HCT116 (cell line): ENCODE measurements at regions not wholly inside any gene's neighbourhood (a gene's known extent, or its start where the extent isn't known, plus 50 kb on each side); places are given as distances from the start of the nearest gene placed in this dataset.

ENCODE experiments used
- ATAC-seq: fragments of 200-7000 bp; cut with Tn5 transposase; 2 replicates; pipeline ENCODE4 v1.9.1; 2020; ENCODE audit warnings: mild to moderate bottlenecking, moderate library complexity
- BruUV-seq: library from RNA; stranded (reverse); fragments of 400-500 nt; replicated peaks from 2 replicates; lab custom pipeline; 2021; lab: Mats Ljungman, UMichigan
- CTCF ChIA-PET: fragments of 300-600 bp; sonication (Branson Sonifier 250); formaldehyde crosslinking; loops from one replicate; lab custom pipeline; 2021; ENCODE audit warnings: antibody characterized with exemption; lab: Charles Lee
- POLR2A ChIA-PET: fragments of 300-600, 350-600 bp; sonication (Branson Sonifier 250); formaldehyde crosslinking; loops from one replicate; lab custom pipeline; 2021; ENCODE audit warnings: antibody characterized with exemption; lab: Charles Lee
- RAD21 ChIA-PET, 2 experiments: fragments of 300-600 bp; sonication (Branson Sonifier 250); formaldehyde crosslinking; loops; one replicate each; lab custom pipeline; 2023; ENCODE audit warnings: low total read pairs in 2 of 2; ENCODE audit not compliant: uncharacterized antibody in 2 of 2, unreplicated experiment in 2 of 2, low non-redundant PET in 1 of 2; lab: Charles Lee
- DNase-seq: peaks from one replicate; pipeline ENCODE4 v3.0.0-alpha.2; 2010; ENCODE audit warnings: low read depth, low spot score
- H2AFZ ChIP-seq: fragments of 200-600 bp; shearing (Covaris generic), sonication (generic); 2 replicates; pipeline ENCODE4 v1.6.1; 2017; ENCODE audit warnings: low read depth, mixed run types, mixed read lengths, antibody characterized with exemption, low read length; ENCODE audit not compliant: poor library complexity, severe bottlenecking
- H3K27ac ChIP-seq: 2 replicates; pipeline ENCODE4 v1.5.1; 2012; ENCODE audit warnings: low read depth, low read length
- H3K27me3 ChIP-seq: fragments of 200-600 bp; sonication (generic); 2 replicates; pipeline ENCODE4 v1.6.1; 2016; ENCODE audit warnings: mixed run types, low read length, mixed read lengths; ENCODE audit not compliant: insufficient read depth
- H3K36me3 ChIP-seq, 2 experiments: fragments of 200-500 bp in 1 of 2; fragments of 200-600 bp in 1 of 2; sonication (Bioruptor generic) in 1 of 2; sonication (generic) in 1 of 2; 2 replicates each; pipeline versions ENCODE4 v1.5.1 to v1.6.1; 2014 to 2016; ENCODE audit warnings: low read length in 2 of 2, inconsistent platforms in 1 of 2, mixed read lengths in 1 of 2, mixed run types in 1 of 2; ENCODE audit not compliant: insufficient read depth in 2 of 2, control insufficient read depth in 1 of 2
- H3K4me1 ChIP-seq, 2 experiments: fragments of 200-600 bp in 1 of 2; sonication (generic) in 1 of 2; 2 replicates each; pipeline versions ENCODE4 v1.5.1 to v1.6.1; 2012 to 2017; ENCODE audit warnings: low read length in 2 of 2, inconsistent platforms in 1 of 2, mild to moderate bottlenecking in 1 of 2, mixed read lengths in 1 of 2, mixed run types in 1 of 2, moderate library complexity in 1 of 2; ENCODE audit not compliant: insufficient read depth in 2 of 2, control insufficient read depth in 1 of 2
- H3K4me2 ChIP-seq: fragments of 200-600 bp; sonication (generic); 2 replicates; pipeline ENCODE4 v1.6.1; 2017; ENCODE audit warnings: mixed run types, low read length, mixed read lengths
- H3K4me3 ChIP-seq, 2 experiments: fragments of 200-600 bp in 1 of 2; sonication (generic) in 1 of 2; replicated peaks in 1 of 2; 2 replicates each; pipeline ENCODE4 v1.5.1; 2011 to 2016; ENCODE audit warnings: low read length in 2 of 2, control low read depth in 1 of 2, low read depth in 1 of 2, mild to moderate bottlenecking in 1 of 2, mixed read lengths in 1 of 2, mixed run types in 1 of 2
- H3K79me2 ChIP-seq: fragments of 200-600 bp; sonication (generic); 2 replicates; pipeline ENCODE4 v1.6.1; 2017; ENCODE audit warnings: mild to moderate bottlenecking, mixed run types, low read length, moderate library complexity, mixed read lengths; ENCODE audit not compliant: insufficient read depth
- H3K9ac ChIP-seq: fragments of 200-600 bp; sonication (generic); 2 replicates; pipeline ENCODE4 v1.6.1; 2016; ENCODE audit warnings: low read length, mixed read lengths
- H3K9me2 ChIP-seq: fragments of 200-600 bp; sonication (generic), shearing (Covaris generic); 2 replicates; pipeline ENCODE4 v1.6.1; 2017; ENCODE audit warnings: mixed run types, mild to moderate bottlenecking, moderate library complexity; ENCODE audit not compliant: insufficient read depth
- H3K9me3 ChIP-seq, 2 experiments: fragments of 200-500 bp in 1 of 2; fragments of 200-600 bp in 1 of 2; sonication (Bioruptor generic) in 1 of 2; sonication (generic) in 1 of 2; 2 replicates each; pipeline ENCODE4 v1.6.1; 2014 to 2017; ENCODE audit warnings: low read length in 2 of 2, mixed read lengths in 2 of 2, inconsistent platforms in 1 of 2, low read depth in 1 of 2, mild to moderate bottlenecking in 1 of 2, mixed run types in 1 of 2, moderate library complexity in 1 of 2; ENCODE audit not compliant: control insufficient read depth in 1 of 2, insufficient read depth in 1 of 2
- H4K20me1 ChIP-seq: fragments of 200-600 bp; sonication (generic), shearing (Covaris generic); 2 replicates; pipeline ENCODE4 v1.6.1; 2017; ENCODE audit warnings: mixed run types, mild to moderate bottlenecking, moderate library complexity; ENCODE audit not compliant: insufficient read depth
- CBX3 ChIP-seq: IDR thresholded peaks from 2 replicates; pipeline ENCODE4 v1.6.1; 2012; ENCODE audit warnings: low read depth
- CEBPB ChIP-seq: IDR thresholded peaks from 2 replicates; pipeline ENCODE4 v1.6.1; 2012; ENCODE audit warnings: low read depth
- CTCF ChIP-seq, 3 experiments: fragments of 200-600 bp in 1 of 3; sonication (generic) in 1 of 3; IDR thresholded peaks in 2 of 3; conservative IDR thresholded peaks in 1 of 3; 2 replicates each; pipeline ENCODE4 v1.5.1; 2012 to 2017; ENCODE audit warnings: low read depth in 2 of 3, low read length in 2 of 3, antibody characterized with exemption in 1 of 3, borderline replicate concordance in 1 of 3, control low read depth in 1 of 3, mild to moderate bottlenecking in 1 of 3, mixed read lengths in 1 of 3, mixed run types in 1 of 3, moderate library complexity in 1 of 3; ENCODE audit not compliant: insufficient read depth in 1 of 3
- EGR1 ChIP-seq: IDR thresholded peaks from 2 replicates; pipeline ENCODE4 v1.6.1; 2012; ENCODE audit warnings: low read depth
- ELF1 ChIP-seq: IDR thresholded peaks from 2 replicates; pipeline ENCODE4 v1.6.1; 2012; ENCODE audit warnings: low read depth, borderline replicate concordance
- EZH2phosphoT487 ChIP-seq: fragments of 200-600 bp; IDR thresholded peaks from 2 replicates; pipeline ENCODE4 v1.6.1; 2018; ENCODE audit warnings: antibody characterized with exemption, borderline replicate concordance
- FOSL1 ChIP-seq: IDR thresholded peaks from 2 replicates; pipeline ENCODE4 v1.6.1; 2012; ENCODE audit warnings: low read depth
- POLR2AphosphoS5 ChIP-seq: IDR thresholded peaks from 2 replicates; pipeline ENCODE4 v1.6.1; 2011; ENCODE audit warnings: mild to moderate bottlenecking, low read depth, low read length, moderate library complexity
- RAD21 ChIP-seq: IDR thresholded peaks from 2 replicates; pipeline ENCODE4 v1.6.1; 2012; ENCODE audit warnings: low read depth, mild to moderate bottlenecking
- SIN3A ChIP-seq: IDR thresholded peaks from 2 replicates; pipeline ENCODE4 v1.6.1; 2012; ENCODE audit warnings: low read depth
- SP1 ChIP-seq: IDR thresholded peaks from 2 replicates; pipeline ENCODE4 v1.6.1; 2012; ENCODE audit warnings: low read depth
- ZBTB33 ChIP-seq: IDR thresholded peaks from 2 replicates; pipeline ENCODE4 v1.6.1; 2011; ENCODE audit warnings: mild to moderate bottlenecking, low read length, moderate library complexity; ENCODE audit not compliant: insufficient replicate concordance; ENCODE audit errors: extremely low read depth
- ZFX ChIP-seq: fragments of 450-650 bp; IDR thresholded peaks from 2 replicates; pipeline ENCODE4 v1.6.1; 2017
- ZNF274 ChIP-seq: fragments of 200-500 bp; sonication (Bioruptor generic); IDR thresholded peaks from 2 replicates; pipeline ENCODE4 v1.6.1; 2014; ENCODE audit warnings: mild to moderate bottlenecking, low read depth, low read length, inconsistent platforms
- intact Hi-C: fragments of 100-400 bp; cut with micrococcal nuclease; formaldehyde crosslinking; loops from 2 replicates; pipeline ENCODE4 v1.10.0; 2022
- TF ChIP-seq, protein P1 (sequence below): IDR thresholded peaks from 2 replicates; pipeline ENCODE4 v1.6.1; 2012; ENCODE audit warnings: low read depth
- TF ChIP-seq, protein P2 (sequence below): IDR thresholded peaks from 2 replicates; pipeline ENCODE4 v1.6.1; 2012

- ChIA-PET RAD21 (no interaction called here), POLR2A (no interaction called here), CTCF (interaction anchor here (1.6 kb wide), 1 partner anchor 133 kb away, joined by 5 read pairs; no protein-coding TSS in a partner anchor)
- H2AFZ ChIP-seq = no peak overlapping the region
- H3K27me3 ChIP-seq = no peaks in the 10 kb centered on the region
- ATAC-seq (no peak), DNase-seq (no peak)
- BruUV-seq = no TSS peak
- no peak overlapping the region for H3K4me2 ChIP-seq
- intact Hi-C loops = no loop called here
- H3K36me3 ChIP-seq = no peaks in the 10 kb centered on the region
- no peaks in the 10 kb centered on the region for H3K79me2 ChIP-seq
- H3K4me1 ChIP-seq = no peaks in the 10 kb centered on the region; a peak in 1 of 4 replicates
- H4K20me1 ChIP-seq = no peaks in the 10 kb centered on the region
- no peak overlapping the region for H3K9ac ChIP-seq
- TF ChIP-seq POLR2AphosphoS5 = no peak
- TF ChIP-seq ZNF274 = no peak
- TF ChIP-seq ZBTB33 = no peak
- TF ChIP-seq EGR1 = no peak
- no peak for TF ChIP-seq RAD21
- TF ChIP-seq, protein P1, sequence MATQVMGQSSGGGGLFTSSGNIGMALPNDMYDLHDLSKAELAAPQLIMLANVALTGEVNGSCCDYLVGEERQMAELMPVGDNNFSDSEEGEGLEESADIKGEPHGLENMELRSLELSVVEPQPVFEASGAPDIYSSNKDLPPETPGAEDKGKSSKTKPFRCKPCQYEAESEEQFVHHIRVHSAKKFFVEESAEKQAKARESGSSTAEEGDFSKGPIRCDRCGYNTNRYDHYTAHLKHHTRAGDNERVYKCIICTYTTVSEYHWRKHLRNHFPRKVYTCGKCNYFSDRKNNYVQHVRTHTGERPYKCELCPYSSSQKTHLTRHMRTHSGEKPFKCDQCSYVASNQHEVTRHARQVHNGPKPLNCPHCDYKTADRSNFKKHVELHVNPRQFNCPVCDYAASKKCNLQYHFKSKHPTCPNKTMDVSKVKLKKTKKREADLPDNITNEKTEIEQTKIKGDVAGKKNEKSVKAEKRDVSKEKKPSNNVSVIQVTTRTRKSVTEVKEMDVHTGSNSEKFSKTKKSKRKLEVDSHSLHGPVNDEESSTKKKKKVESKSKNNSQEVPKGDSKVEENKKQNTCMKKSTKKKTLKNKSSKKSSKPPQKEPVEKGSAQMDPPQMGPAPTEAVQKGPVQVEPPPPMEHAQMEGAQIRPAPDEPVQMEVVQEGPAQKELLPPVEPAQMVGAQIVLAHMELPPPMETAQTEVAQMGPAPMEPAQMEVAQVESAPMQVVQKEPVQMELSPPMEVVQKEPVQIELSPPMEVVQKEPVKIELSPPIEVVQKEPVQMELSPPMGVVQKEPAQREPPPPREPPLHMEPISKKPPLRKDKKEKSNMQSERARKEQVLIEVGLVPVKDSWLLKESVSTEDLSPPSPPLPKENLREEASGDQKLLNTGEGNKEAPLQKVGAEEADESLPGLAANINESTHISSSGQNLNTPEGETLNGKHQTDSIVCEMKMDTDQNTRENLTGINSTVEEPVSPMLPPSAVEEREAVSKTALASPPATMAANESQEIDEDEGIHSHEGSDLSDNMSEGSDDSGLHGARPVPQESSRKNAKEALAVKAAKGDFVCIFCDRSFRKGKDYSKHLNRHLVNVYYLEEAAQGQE = no peak
- TF ChIP-seq, protein P2, sequence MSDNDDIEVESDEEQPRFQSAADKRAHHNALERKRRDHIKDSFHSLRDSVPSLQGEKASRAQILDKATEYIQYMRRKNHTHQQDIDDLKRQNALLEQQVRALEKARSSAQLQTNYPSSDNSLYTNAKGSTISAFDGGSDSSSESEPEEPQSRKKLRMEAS = no peak
- TF ChIP-seq SP1 = no peak
- no peak for TF ChIP-seq EZH2phosphoT487
- TF ChIP-seq CEBPB = no peak
- TF ChIP-seq ELF1 = no peak
- no peak for TF ChIP-seq ZFX
- no peak for TF ChIP-seq SIN3A
- TF ChIP-seq CBX3 = no peak
- no peak for TF ChIP-seq FOSL1
- TF ChIP-seq CTCF (IDR thresholded peaks at IDR 0.05 in 2 of 3, conservative IDR thresholded peaks at IDR 0.05 in 1 of 3; ENCODE audit: borderline replicate concordance in 1 of 3, insufficient read depth in 1 of 3, low read depth in 2 of 3, low read length in 2 of 3) = no peak
- no peak overlapping the region for H3K4me3 ChIP-seq
- H3K27ac ChIP-seq = no peak overlapping the region
- no peaks in the 10 kb centered on the region for H3K9me3 ChIP-seq
- no peaks in the 10 kb centered on the region for H3K9me2 ChIP-seq
Measured at GRCh38 chr15:38696790-38697495, 132.3 kb upstream of the RASGRP1 start.
